SK-N-SH (cell line): ENCODE measurements at regions not wholly inside any gene's neighbourhood (a gene's known extent, or its start where the extent isn't known, plus 50 kb on each side); places are given as distances from the start of the nearest gene placed in this dataset.

Source experiments
- CTCF ChIA-PET: fragments of 300-600, 350-600 bp; formaldehyde crosslinking; extraction: SDS; loops from one replicate; lab custom pipeline; 2021; lab: Yijun Ruan, JAX
- POLR2A ChIA-PET: fragments of 350-600 bp; sonication (Branson Sonifier 250); formaldehyde crosslinking; extraction: SDS; loops from one replicate; lab custom pipeline; 2020; ENCODE audit warnings: antibody characterized with exemption, inconsistent platforms; lab: Yijun Ruan, JAX
- DNase-seq: peaks from one replicate; pipeline ENCODE4 v3.0.0; 2012
- H2AFZ ChIP-seq: fragments of 200-600 bp; sonication (generic); 2 replicates; pipeline ENCODE4 v1.8.1; 2016; ENCODE audit warnings: antibody characterized with exemption, mild to moderate bottlenecking, low read depth
- H3F3A ChIP-seq: fragments of 200-600 bp; sonication (generic); replicated peaks from 2 replicates; pipeline ENCODE3; 2016; ENCODE audit warnings: antibody characterized with exemption, mild to moderate bottlenecking; ENCODE audit not compliant: insufficient read depth
- H3K27ac ChIP-seq, 2 experiments: fragments of 200-500 bp in 1 of 2; fragments of 200-600 bp in 1 of 2; sonication (Bioruptor generic) in 1 of 2; sonication (generic), shearing (Covaris generic) in 1 of 2; 2 replicates each; pipeline versions ENCODE4 v1.5.1 to v1.6.1; 2014 to 2016; ENCODE audit warnings: low read depth in 2 of 2, inconsistent platforms in 1 of 2, low read length in 1 of 2, mild to moderate bottlenecking in 1 of 2, mixed read lengths in 1 of 2
- H3K27me3 ChIP-seq: fragments of 200-600 bp; sonication (generic), shearing (Covaris generic); 2 replicates; pipeline ENCODE4 v1.6.1; 2016; ENCODE audit warnings: mixed run types; ENCODE audit not compliant: insufficient read depth
- H3K36me3 ChIP-seq, 2 experiments: fragments of 200-500 bp in 1 of 2; fragments of 200-600 bp in 1 of 2; sonication (Bioruptor generic) in 1 of 2; sonication (generic) in 1 of 2; replicated peaks in 1 of 2; 2 replicates each; pipeline versions ENCODE3 to v1.5.1; 2014 to 2016; ENCODE audit warnings: low read length in 1 of 2, mild to moderate bottlenecking in 1 of 2; ENCODE audit not compliant: insufficient read depth in 2 of 2, control insufficient read depth in 1 of 2
- H3K4me1 ChIP-seq, 2 experiments: fragments of 200-500 bp in 1 of 2; fragments of 200-600 bp in 1 of 2; sonication (Bioruptor generic) in 1 of 2; sonication (generic), shearing (Covaris generic) in 1 of 2; 2 replicates each; pipeline versions ENCODE4 v1.5.1 to v1.6.1; 2014 to 2016; ENCODE audit warnings: low read depth in 1 of 2, low read length in 1 of 2, mixed run types in 1 of 2; ENCODE audit not compliant: insufficient read depth in 2 of 2, control insufficient read depth in 1 of 2
- H3K4me2 ChIP-seq: fragments of 200-600 bp; sonication (generic), shearing (Covaris generic); 2 replicates; pipeline ENCODE4 v1.6.1; 2017; ENCODE audit warnings: mixed run types
- H3K4me3 ChIP-seq, 2 experiments: fragments of 200-500 bp in 1 of 2; fragments of 200-600 bp in 1 of 2; sonication (Bioruptor generic) in 1 of 2; sonication (generic), shearing (Covaris generic) in 1 of 2; 2 replicates each; pipeline versions ENCODE4 v1.5.1 to v1.8.1; 2014 to 2016; ENCODE audit warnings: low read depth in 2 of 2, inconsistent platforms in 1 of 2, low read length in 1 of 2, mild to moderate bottlenecking in 1 of 2, mixed read lengths in 1 of 2, moderate library complexity in 1 of 2
- H3K79me2 ChIP-seq: fragments of 200-600 bp; sonication (generic); 2 replicates; pipeline ENCODE4 v1.8.1; 2017; ENCODE audit warnings: mild to moderate bottlenecking; ENCODE audit not compliant: insufficient read depth
- H3K9ac ChIP-seq: fragments of 200-600 bp; sonication (generic); 2 replicates; pipeline ENCODE4 v1.6.1; 2017; ENCODE audit warnings: mixed run types
- H3K9me2 ChIP-seq: fragments of 200-600 bp; sonication (generic); 2 replicates; pipeline ENCODE4 v1.6.1; 2017; ENCODE audit warnings: mixed run types
- H3K9me3 ChIP-seq: fragments of 200-600 bp; sonication (generic); 2 replicates; pipeline ENCODE4 v1.6.1; 2017; ENCODE audit warnings: mixed run types, mild to moderate bottlenecking, moderate library complexity
- H4K20me1 ChIP-seq: fragments of 200-600 bp; sonication (generic); 2 replicates; pipeline ENCODE4 v1.6.1; 2017; ENCODE audit warnings: mild to moderate bottlenecking, mixed run types; ENCODE audit not compliant: insufficient read depth
- CTCF ChIP-seq: fragments of 200-600 bp; sonication (generic); IDR thresholded peaks from 2 replicates; pipeline ENCODE4 v1.6.1; 2017; ENCODE audit warnings: antibody characterized with exemption, mild to moderate bottlenecking, moderate library complexity
- EP300 ChIP-seq, 2 experiments: IDR thresholded peaks; 2 replicates each; pipeline versions ENCODE4 v1.4.0 to v1.6.1; 2012; ENCODE audit warnings: borderline replicate concordance in 1 of 2, low read depth in 1 of 2, low read length in 1 of 2
- EZH2phosphoT487 ChIP-seq: fragments of 200-600 bp; sonication (generic); IDR thresholded peaks from 2 replicates; pipeline ENCODE4 v1.6.1; 2017; ENCODE audit warnings: low read depth, mixed run types, mild to moderate bottlenecking, antibody characterized with exemption, moderate library complexity, borderline replicate concordance
- FOSL2 ChIP-seq: IDR thresholded peaks from 2 replicates; pipeline ENCODE4 v1.4.0; 2012; ENCODE audit warnings: low read depth, mild to moderate bottlenecking, moderate library complexity, borderline replicate concordance
- FOXM1 ChIP-seq: IDR thresholded peaks from 2 replicates; pipeline ENCODE4 v1.4.0; 2012; ENCODE audit warnings: low read depth, mild to moderate bottlenecking
- GABPA ChIP-seq: IDR thresholded peaks from 2 replicates; pipeline ENCODE4 v1.4.0; 2012; ENCODE audit warnings: low read depth, mild to moderate bottlenecking
- IRF3 ChIP-seq: fragments of 150-350 bp; IDR thresholded peaks from 2 replicates; pipeline ENCODE4 v1.6.1; 2016; ENCODE audit warnings: mild to moderate bottlenecking, low read depth, low read length
- MAX ChIP-seq: IDR thresholded peaks from 2 replicates; pipeline ENCODE4 v1.4.0; 2012; ENCODE audit warnings: low read depth
- MXI1 ChIP-seq: IDR thresholded peaks from 2 replicates; pipeline ENCODE4 v1.6.1; 2012; ENCODE audit warnings: mild to moderate bottlenecking, low read depth, low read length, improper control_type of control experiment
- NRF1 ChIP-seq: IDR thresholded peaks from 2 replicates; pipeline ENCODE4 v1.6.1; 2012; ENCODE audit warnings: low read depth, mild to moderate bottlenecking, low read length
- RAD21 ChIP-seq: IDR thresholded peaks from 2 replicates; pipeline ENCODE4 v1.6.1; 2012; ENCODE audit warnings: mild to moderate bottlenecking, low read length
- RFX5 ChIP-seq: IDR thresholded peaks from 2 replicates; pipeline ENCODE4 v1.6.1; 2012; ENCODE audit warnings: mild to moderate bottlenecking, improper control_type of control experiment, low read length
- RXRA ChIP-seq: IDR thresholded peaks from 2 replicates; pipeline ENCODE4 v1.4.0; 2012; ENCODE audit warnings: low read depth, mild to moderate bottlenecking, borderline replicate concordance
- SIN3A ChIP-seq: IDR thresholded peaks from 2 replicates; pipeline ENCODE4 v1.6.1; 2012; ENCODE audit warnings: low read depth, mild to moderate bottlenecking, low read length, moderate library complexity, borderline replicate concordance
- TEAD4 ChIP-seq: IDR thresholded peaks from 2 replicates; pipeline ENCODE4 v1.4.0; 2012; ENCODE audit warnings: mild to moderate bottlenecking, borderline replicate concordance; ENCODE audit not compliant: insufficient read depth
- WGBS: methylation state at CpG from one replicate; pipeline ENCODE4 v1.1.6; 2017; ENCODE audit warnings: low lambda C conversion rate; 5-methylcytosine and 5-hydroxymethylcytosine counted together
- TF ChIP-seq, protein P1 (sequence below): IDR thresholded peaks from 2 replicates; pipeline ENCODE4 v1.4.0; 2012; ENCODE audit warnings: low read depth, borderline replicate concordance

GRCh38 chr22:47322854-47323253 lies 560.4 kb downstream of the TBC1D22A start:
- CTCF ChIA-PET = no interaction called here
- Histone ChIP-seq H3K9ac (no peak overlapping the region), H2AFZ (no peak overlapping the region)
- WGBS = 8% methylated on average over 7 of the region's 7 CpGs
- TF ChIP-seq TEAD4 = no peak
- TF ChIP-seq, all 33 proteins: peak for 0
- Histone ChIP-seq H3K9me2 (0 out of 2 replicates have a peak, but pooled peaks cover 2% of the 10 kb centered on the region), H4K20me1 (no peaks in the 10 kb centered on the region), H3K4me2 (no peak overlapping the region), H3K4me1 (no peaks in the 10 kb centered on the region), H3K79me2 (no peaks in the 10 kb centered on the region), H3F3A (no peaks in the 10 kb centered on the region), H3K36me3 (no peaks in the 10 kb centered on the region), H3K4me3 (no peak overlapping the region), H3K27me3 (no peaks in the 10 kb centered on the region), H3K27ac (no peak overlapping the region), H3K9me3 (0 out of 2 replicates have a peak, but pooled peaks cover 4% of the 10 kb centered on the region)
- POLR2A ChIA-PET = no interaction called here
- DNase-seq = no peak

- Histone ChIP-seq H3K4me3 (no peak overlapping the region), H3K9ac (no peak overlapping the region), H3K9me3 (0 out of 2 replicates have a peak, but pooled peaks cover 4% of the 10 kb centered on the region), H2AFZ (no peak overlapping the region), H3K79me2 (no peaks in the 10 kb centered on the region), H3K36me3 (no peaks in the 10 kb centered on the region), H3K4me2 (no peak overlapping the region), H3K27me3 (no peaks in the 10 kb centered on the region), H3K27ac (no peak overlapping the region), H4K20me1 (no peaks in the 10 kb centered on the region), H3K4me1 (no peaks in the 10 kb centered on the region), H3F3A (no peaks in the 10 kb centered on the region), H3K9me2 (0 out of 2 replicates have a peak, but pooled peaks cover 2% of the 10 kb centered on the region)
- TF ChIP-seq RFX5 (no peak), TEAD4 (no peak), IRF3 (no peak), MXI1 (no peak), EZH2phosphoT487 (no peak)
- POLR2A ChIA-PET = no interaction called here
- 0% methylated on average over 1 of the region's 1 CpG for WGBS
- no peak for DNase-seq
- CTCF ChIA-PET = no interaction called here
These were observed 558.1 kb downstream of the TBC1D22A start for GRCh38 chr22:47320560-47320959.

GRCh38 chr22:47318041-47318737 lies 555.7 kb downstream of the TBC1D22A start:
- H3K79me2 ChIP-seq = no peaks in the 10 kb centered on the region
- H3K9ac ChIP-seq = no peak overlapping the region
- 0 out of 2 replicates have a peak, but pooled peaks cover 2% of the 10 kb centered on the region for H3K9me2 ChIP-seq
- H3F3A ChIP-seq = no peaks in the 10 kb centered on the region
- no peak for DNase-seq
- no peaks in the 10 kb centered on the region for H3K27me3 ChIP-seq
- no peaks in the 10 kb centered on the region for H4K20me1 ChIP-seq
- no peak overlapping the region for H3K4me3 ChIP-seq
- no peak overlapping the region for H2AFZ ChIP-seq
- 33% methylated on average over 9 of the region's 9 CpGs for WGBS
- no peak overlapping the region for H3K27ac ChIP-seq
- H3K4me1 ChIP-seq = no peaks in the 10 kb centered on the region
- POLR2A ChIA-PET = no interaction called here
- no peaks in the 10 kb centered on the region for H3K36me3 ChIP-seq
- CTCF ChIA-PET = no interaction called here
- H3K4me2 ChIP-seq = no peak overlapping the region
- peaks cover 5% of the 10 kb centered on the region; the same call in 1 of the 2 replicates for H3K9me3 ChIP-seq
- TF ChIP-seq GABPA (no peak), EP300 (IDR thresholded peaks at IDR 0.05; ENCODE audit: borderline replicate concordance in 1 of 2, low read depth in 1 of 2, low read length in 1 of 2) (no peak), FOXM1 (no peak), EZH2phosphoT487 (no peak), CTCF (no peak), RAD21 (no peak), NRF1 (no peak), TEAD4 (no peak), MAX (no peak), FOSL2 (no peak), SIN3A (no peak), MXI1 (no peak), RXRA (no peak)
- TF ChIP-seq, protein P1, sequence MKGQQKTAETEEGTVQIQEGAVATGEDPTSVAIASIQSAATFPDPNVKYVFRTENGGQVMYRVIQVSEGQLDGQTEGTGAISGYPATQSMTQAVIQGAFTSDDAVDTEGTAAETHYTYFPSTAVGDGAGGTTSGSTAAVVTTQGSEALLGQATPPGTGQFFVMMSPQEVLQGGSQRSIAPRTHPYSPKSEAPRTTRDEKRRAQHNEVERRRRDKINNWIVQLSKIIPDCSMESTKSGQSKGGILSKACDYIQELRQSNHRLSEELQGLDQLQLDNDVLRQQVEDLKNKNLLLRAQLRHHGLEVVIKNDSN = no peak
